Left kidney (tissue), 1 donor: ENCODE measurements at regions not wholly inside any gene's neighbourhood (a gene's known extent, or its start where the extent isn't known, plus 50 kb on each side); places are given as distances from the start of the nearest gene placed in this dataset.
A peak's percentile ranks its signal among the peaks of the same experiment; 100 is the strongest.
"Not testable (repeated sequence)": the region's sequence is repeated elsewhere in the genome, so short reads cannot be mapped to it uniquely, and the experiment has no call there.

Source experiments
- DNase-seq: peaks from one replicate; pipeline ENCODE4 v3.0.0-alpha.2; 2013

- no peak for DNase-seq
These were observed 262.0 kb upstream of the PIK3C3 start for GRCh38 chr18:41693008-41693407.

GRCh38 chr18:41690332-41691127, 264.5 kb upstream of the PIK3C3 start:
- no peak for DNase-seq

DNA sequence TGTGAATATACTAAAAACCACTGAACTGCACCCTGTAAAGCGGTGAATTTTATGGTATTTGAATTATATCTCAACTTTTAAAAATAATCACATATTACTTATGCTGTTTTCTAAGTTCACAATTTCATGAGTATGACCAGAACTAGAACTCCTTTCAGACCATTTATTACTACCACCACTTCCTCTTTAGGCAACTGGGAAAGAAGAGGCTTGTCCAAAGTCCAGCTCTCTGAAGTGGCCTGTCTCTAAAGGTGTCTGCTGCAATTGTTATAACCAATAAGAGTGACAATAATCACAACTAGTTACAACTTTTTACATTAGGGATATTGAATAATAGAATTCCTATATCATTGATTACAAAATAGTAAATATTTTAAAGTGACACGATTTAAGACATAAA, 267.9 kb upstream of the PIK3C3 start:
- DNase-seq: no peak

DNA sequence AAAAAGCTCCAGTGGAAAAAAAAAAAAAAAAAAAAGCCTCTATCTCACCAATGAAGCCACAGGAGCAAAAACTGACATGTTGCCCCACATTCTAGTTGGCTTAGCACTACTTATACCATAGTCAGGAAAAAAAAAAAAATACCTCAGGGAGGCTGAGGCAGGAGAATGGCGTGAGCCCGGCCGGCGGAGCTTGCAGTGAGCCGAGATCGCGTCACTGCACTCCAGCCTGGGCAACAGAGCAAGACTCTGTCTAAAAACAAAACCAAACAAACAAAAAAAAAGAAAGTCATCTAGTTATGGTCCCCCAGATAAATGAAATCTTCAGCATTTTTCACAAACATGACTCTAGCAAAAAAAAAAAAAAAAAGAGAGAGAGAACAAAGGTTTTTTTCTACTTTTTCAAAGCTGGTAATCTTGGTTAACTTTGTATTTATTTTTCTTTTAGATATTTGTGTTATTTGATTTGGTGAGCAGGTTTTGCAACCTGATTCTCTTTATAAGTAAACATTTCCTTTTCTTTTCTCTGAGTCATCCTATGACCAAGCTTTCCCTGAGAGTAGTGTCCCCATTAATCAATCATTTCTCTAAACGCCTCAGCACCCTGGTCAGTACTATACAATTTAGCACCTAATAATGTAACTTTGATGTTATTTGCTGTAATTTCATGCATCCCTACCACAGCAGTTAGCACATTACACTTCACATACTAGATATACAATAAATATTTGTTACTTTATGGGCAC, 273.7 kb upstream of the PIK3C3 start:
- no peak for DNase-seq

- DNase-seq: no peak
These were observed 280.5 kb upstream of the PIK3C3 start for GRCh38 chr18:41674506-41674905.

- DNase-seq: peak; percentile 15
These were observed 288.8 kb upstream of the PIK3C3 start for GRCh38 chr18:41666231-41666630.

DNA sequence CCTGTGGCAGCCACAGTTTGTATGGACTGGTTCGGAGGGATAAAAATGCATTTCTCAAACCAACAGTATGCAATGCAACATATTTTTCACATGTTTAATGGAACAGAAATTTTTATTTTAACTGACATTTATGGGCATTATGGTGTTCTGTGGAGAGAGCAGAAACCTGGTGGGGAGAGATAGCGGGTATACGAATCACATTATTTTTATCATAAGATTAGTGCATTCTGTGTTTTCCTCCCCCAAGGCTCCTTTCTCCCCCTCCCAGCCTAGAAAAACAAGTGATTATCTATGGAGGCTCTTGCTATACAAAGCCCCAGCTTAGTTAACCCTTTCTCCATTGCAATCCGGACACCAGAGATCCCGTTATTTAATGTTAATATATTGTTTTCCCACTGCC, 289.8 kb upstream of the PIK3C3 start:
- no peak for DNase-seq

DNA sequence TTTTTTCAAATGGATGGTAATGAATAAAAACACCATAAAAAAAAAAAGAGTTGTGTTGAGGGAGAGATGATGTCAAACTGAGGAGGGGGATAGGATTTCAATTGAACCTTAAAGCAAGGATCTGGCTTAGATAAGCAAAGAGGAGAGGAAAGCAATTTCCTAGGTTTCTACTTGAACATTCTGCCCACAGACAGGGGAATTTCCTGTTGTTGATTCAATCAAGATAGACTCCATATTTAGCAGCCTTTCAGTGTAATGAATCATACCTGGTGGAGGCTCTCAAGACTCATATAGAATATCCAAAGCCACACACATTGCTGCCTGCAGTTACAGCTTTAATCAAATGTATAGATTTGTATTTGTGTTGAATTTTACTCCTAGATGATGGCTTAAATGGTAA, 294.4 kb upstream of the PIK3C3 start:
- DNase-seq: no peak

DNA sequence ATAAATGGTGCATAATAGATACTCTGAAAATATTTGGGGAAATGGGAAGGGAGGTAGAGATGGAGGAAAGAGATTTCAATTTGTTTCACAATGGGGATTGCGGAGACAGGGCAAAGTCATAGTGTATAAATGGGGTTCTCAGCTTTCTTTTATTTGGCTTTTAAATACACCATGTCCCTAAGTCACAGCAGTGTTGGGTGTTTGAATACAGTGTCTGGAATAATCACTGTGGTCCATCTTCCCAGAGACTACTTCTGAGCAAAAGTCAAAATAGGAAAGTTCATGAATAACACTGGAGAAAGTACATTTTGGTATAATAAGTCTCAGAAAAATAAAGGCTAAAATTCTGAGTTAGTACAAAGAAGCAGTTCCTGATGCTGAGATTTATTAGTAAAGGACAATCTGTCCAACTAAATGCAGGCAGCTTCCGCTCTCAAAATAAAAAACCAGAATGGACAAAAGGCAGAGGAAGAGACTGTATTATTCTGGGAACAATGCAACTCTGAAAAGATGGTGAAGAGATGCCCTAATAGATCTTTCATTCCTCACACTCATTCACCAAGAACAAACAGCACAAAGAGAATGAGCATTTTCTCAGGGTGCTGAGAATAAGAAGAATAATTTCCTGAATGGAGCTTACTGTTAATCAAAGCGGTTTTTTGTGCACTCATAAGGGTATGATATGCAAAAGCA, 295.4 kb upstream of the PIK3C3 start:
- no peak for DNase-seq

DNA sequence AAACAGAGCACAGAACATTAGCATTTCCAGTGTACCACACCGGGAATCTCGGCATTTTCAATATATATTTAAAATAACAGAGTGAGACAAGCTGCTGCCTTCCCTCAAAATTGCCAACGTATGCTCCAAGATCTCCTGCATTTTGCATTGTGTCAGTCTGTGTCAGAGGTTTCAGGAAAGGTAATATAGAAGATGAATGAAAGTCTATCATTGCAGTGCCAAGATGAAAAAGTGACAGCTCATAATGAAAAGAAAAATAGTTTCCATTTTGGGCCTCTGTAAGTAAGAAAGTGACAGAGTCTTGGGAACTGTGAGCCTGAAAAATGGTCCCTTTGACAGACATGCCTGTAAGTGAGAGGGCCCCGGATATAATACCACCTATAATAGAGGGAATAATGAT, 297.8 kb upstream of the PIK3C3 start:
- no peak for DNase-seq

- DNase-seq: no peak
These were observed 300.0 kb upstream of the PIK3C3 start for GRCh38 chr18:41655074-41655473.

DNA sequence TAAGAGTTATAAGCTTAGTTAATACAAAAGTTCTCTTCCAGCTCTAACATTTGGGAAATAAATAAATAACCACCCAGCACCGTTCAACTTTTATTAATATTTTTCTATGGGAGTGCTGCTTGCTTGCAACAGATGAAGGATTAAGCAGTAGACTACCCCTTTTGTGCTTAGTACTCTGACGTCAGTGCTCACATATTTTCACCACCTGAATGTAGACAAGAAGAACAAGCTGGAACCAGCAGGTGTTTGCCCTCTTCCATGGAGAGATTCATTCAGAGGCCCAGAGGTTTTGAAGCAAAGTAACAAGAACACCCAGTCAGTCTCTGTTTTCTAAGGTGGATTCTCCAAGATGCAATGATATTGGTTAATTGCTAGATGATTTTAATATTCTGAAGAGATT, 307.1 kb upstream of the PIK3C3 start:
- no peak for DNase-seq

GRCh38 chr18:41646915-41647620, 308.0 kb upstream of the PIK3C3 start:
- DNase-seq: no peak

DNA sequence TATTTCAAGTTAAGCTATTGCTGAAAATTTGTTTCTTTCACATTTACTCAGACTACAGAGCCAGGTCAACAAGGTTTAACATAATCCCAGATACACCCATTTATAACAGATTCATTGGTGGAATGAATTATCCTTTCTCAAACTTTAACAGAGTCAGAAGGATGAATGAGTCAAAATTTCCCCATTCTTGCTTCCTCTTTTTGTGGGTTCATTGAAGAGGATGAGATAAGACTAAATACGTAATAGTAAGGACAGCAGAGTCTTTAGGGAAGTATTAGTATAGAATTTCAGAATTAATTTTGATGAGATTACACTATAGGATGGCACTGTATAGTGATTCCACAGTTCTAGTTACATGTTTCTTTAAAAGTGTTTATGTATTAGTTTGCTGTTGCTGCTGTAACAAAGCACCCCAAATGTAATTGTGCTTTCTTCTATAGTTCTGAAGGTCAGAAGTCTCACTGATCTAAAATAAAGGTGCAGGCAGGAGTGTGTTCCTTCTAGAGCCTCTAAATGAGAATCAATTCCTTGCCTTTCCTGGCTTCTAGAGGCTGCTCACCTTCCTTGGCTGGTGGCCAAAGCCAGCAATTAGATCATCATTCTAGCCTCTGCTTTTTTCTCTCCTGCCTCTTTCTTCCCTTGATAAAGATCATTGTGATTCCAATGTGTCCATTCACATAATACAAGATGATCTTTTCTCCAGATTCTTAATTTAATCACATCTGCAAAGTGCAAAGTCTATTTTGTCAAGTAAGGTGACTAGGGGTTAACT, 309.3 kb upstream of the PIK3C3 start:
- DNase-seq: no peak

DNA sequence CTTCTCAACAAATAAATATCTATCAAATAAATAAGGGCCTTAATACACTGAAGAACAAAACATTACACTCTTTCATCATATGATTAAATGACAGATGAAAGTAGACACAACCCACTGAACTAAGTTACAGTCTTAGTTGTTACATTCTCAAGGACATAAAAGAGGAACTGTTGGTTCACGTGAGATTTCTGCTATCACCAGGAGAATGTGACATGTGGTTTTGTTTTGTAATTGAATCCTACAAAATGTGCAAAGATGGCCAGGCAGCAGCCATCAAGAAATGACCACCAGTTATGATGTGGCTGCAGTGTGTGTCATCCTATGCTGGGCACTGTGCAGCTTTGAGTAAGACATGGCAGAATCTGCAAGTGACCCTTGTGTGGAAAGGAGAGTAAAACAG, 310.6 kb upstream of the PIK3C3 start:
- no peak for DNase-seq

DNA sequence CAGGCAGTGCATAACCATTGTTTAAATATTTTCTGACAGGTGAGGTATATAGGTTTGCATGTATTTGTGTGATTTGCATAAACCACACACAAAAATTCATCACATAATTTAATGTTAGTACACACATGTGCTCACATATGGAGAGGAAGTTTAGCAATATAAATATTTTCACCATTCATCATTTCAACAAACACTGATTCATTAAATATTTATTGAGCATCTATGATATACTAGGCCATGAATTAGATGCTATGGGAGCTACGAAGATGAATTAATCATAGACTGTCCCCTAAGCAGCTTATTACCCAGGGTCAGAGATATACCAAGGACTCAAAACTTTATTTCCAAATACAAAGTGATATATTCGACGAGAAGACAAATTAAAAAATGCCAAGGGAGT, 311.6 kb upstream of the PIK3C3 start:
- no peak for DNase-seq

DNA sequence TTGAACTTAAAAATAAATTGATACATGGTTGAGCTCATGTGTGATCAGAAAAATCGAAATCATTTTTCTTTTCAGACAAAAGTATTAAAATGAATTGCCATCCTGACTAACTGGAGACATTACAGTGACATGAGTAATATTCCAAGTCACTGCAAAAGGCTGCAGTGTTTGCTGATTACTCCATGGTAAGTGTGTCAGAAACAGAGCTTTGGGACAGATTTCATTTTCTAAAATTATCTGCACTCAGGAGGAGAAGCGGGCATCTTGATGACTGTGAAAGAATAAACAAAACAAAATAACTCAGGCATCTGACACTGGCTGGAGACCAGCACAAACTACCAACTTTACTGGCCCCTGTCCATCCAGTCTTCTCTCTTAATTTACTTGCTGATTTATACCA, 312.3 kb upstream of the PIK3C3 start:
- DNase-seq: no peak

GRCh38 chr18:41639218-41639617, 315.8 kb upstream of the PIK3C3 start:
- no peak for DNase-seq

GRCh38 chr18:41631723-41632285, 323.2 kb upstream of the PIK3C3 start:
- not testable (repeated sequence) for DNase-seq

DNA sequence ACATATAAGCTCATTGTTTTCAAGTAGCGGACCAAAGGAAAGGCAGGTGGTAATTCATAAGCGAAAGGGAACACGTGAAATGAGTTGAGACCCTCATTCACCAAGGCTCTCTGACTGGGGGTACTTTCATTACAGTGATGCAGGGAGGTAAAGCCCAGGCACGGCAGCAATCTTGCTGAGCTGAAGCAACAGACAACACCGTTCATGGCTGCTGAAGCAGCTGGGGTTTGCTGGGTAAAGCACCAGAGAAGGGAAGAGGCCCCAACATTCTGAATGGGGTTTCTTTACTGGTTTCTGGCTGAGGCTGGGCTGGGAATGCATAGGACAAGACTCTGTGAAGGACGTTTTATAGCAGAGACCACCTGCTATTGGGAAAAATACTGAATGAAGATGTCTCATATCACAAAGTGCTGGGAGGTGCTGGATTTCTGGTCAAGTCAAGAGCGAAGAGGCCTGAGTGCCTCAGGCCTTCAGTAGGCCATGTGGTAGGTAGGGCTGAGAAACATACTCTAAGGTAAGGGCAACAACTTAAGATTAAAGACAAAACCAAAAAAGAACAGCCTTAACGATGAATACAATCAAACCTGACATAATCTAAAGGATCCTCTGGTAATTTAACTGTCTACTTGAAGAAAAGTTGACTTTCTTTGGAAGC, 324.7 kb upstream of the PIK3C3 start:
- DNase-seq: no peak

GRCh38 chr18:41624460-41624859, 330.6 kb upstream of the PIK3C3 start:
- no peak for DNase-seq
